Subcutaneous abdominal adipose tissue (tissue), 5 donors: ENCODE measurements at regions not wholly inside any gene's neighbourhood (a gene's known extent, or its start where the extent isn't known, plus 50 kb on each side); places are given as distances from the start of the nearest gene placed in this dataset.
"Not testable (repeated sequence)": the region's sequence is repeated elsewhere in the genome, so short reads cannot be mapped to it uniquely, and the experiment has no call there.

Experiments
- H3K27ac ChIP-seq: one replicate; pipeline ENCODE4 v1.7.0; 2013; ENCODE audit warnings: low read depth, mild to moderate bottlenecking, inconsistent platforms, low read length, moderate library complexity
- H3K27me3 ChIP-seq, 5 donors: one replicate each; pipeline ENCODE4 v1.7.0; 2013; ENCODE audit warnings: low read length in 5 of 5, inconsistent platforms in 1 of 5; ENCODE audit not compliant: control insufficient read depth in 5 of 5, insufficient read depth in 4 of 5
- H3K36me3 ChIP-seq, 5 donors: one replicate each; pipeline ENCODE4 v1.7.0; 2013; ENCODE audit warnings: low read length in 5 of 5; ENCODE audit not compliant: control insufficient read depth in 5 of 5, insufficient read depth in 5 of 5
- H3K4me1 ChIP-seq, 5 donors: one replicate each; pipeline ENCODE4 v1.7.0; 2013; ENCODE audit warnings: low read length in 5 of 5, mild to moderate bottlenecking in 3 of 5, moderate library complexity in 1 of 5; ENCODE audit not compliant: control insufficient read depth in 5 of 5, insufficient read depth in 5 of 5
- H3K4me3 ChIP-seq, 5 donors: one replicate each; pipeline ENCODE4 v1.7.0; 2013; ENCODE audit warnings: low read length in 5 of 5, low read depth in 1 of 5
- H3K9ac ChIP-seq, 5 donors: one replicate each; pipeline ENCODE4 v1.7.0; 2013; ENCODE audit warnings: low read length in 5 of 5, mild to moderate bottlenecking in 4 of 5, moderate library complexity in 3 of 5
- H3K9me3 ChIP-seq, 5 donors: one replicate each; pipeline ENCODE4 v1.7.0; 2013; ENCODE audit warnings: low read length in 5 of 5; ENCODE audit not compliant: control insufficient read depth in 5 of 5
- donor health status: healthy.
- donor health status: healthy.
- donor health status: healthy.
- donor health status: healthy.
- donor health status: healthy.

DNA sequence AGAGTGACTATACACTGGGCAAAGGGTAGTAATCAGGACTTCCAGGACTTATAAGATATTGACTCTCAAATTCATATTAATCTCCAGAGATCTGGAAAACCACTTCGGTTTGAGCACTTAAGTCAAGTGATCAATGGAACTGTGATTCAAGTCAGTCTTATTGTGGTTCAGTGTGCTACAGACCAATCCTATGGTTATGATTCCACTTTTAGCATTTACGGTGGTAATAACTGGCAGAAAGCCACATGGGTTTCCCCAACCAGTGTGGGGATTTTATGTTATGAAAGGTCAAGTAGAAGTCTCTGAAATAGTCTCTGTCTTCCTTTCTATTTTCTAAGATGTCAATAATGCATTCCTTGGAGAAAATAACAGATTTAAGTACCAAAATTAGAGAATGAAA lies 151.3 kb upstream of the NEGR1 start:
- no peak overlapping the region for H3K4me3 ChIP-seq
- H3K36me3 ChIP-seq, result no peaks in the 10 kb centered on the region
- H3K4me1 ChIP-seq, result no peaks in the 10 kb centered on the region
- no peaks in the 10 kb centered on the region for H3K27me3 ChIP-seq
- H3K27ac ChIP-seq, result no peak overlapping the region
- H3K9me3 ChIP-seq, result peaks cover 0 to 2% (median 0%) of the 10 kb centered on the region in 5 donors
- no peak overlapping the region for H3K9ac ChIP-seq

GRCh38 chr1:72432645-72433267 lies 150.4 kb upstream of the NEGR1 start:
- Histone ChIP-seq H3K9me3 (peaks cover 0 to 2% (median 0%) of the 10 kb centered on the region in 5 donors), H3K27ac (no peak overlapping the region)

GRCh38 chr1:72431810-72432209 lies 149.5 kb upstream of the NEGR1 start:
- no peak overlapping the region for H3K4me3 ChIP-seq
- H3K9me3 ChIP-seq, result peaks cover 0 to 2% (median 0%) of the 10 kb centered on the region in 5 donors
- H3K36me3 ChIP-seq, result no peaks in the 10 kb centered on the region
- H3K9ac ChIP-seq, result no peak overlapping the region
- H3K27me3 ChIP-seq, result no peaks in the 10 kb centered on the region
- H3K27ac ChIP-seq, result no peak overlapping the region
- no peaks in the 10 kb centered on the region for H3K4me1 ChIP-seq

More at GRCh38 chr1:72432645-72433267, 150.4 kb upstream of the NEGR1 start:
- Histone ChIP-seq H3K4me3 (no peak overlapping the region), H3K9ac (no peak overlapping the region), H3K27me3 (no peaks in the 10 kb centered on the region), H3K4me1 (no peaks in the 10 kb centered on the region), H3K36me3 (no peaks in the 10 kb centered on the region)

DNA sequence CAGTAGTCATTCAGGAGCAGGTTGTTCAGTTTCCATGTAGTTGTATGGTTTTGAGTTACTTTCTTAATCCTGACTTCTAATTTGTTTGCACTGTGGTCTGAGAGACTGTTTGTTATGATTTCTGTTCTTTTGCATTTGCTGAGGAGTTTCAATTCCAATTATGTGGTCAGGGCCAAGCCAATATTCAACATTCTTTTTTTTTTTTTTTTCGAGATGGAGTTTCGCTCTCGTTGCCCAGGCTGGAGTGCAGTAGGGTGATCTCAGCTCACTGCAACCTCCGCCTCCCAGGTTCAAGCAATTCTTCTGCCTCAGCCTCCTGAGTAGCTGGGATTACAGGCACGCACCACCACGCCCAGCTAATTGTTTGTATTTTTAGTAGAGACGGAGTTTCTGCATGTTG lies 145.9 kb upstream of the NEGR1 start:
- H3K4me1 ChIP-seq, H3K36me3 ChIP-seq, H3K27me3 ChIP-seq, H3K9ac ChIP-seq, H3K27ac ChIP-seq, H3K4me3 ChIP-seq, H3K9me3 ChIP-seq: not testable (repeated sequence)

GRCh38 chr1:72419229-72419628 lies 136.9 kb upstream of the NEGR1 start:
- H3K4me1 ChIP-seq, result no peaks in the 10 kb centered on the region
- no peaks in the 10 kb centered on the region for H3K27me3 ChIP-seq
- no peak overlapping the region for H3K27ac ChIP-seq
- no peak overlapping the region for H3K4me3 ChIP-seq
- no peaks in the 10 kb centered on the region for H3K36me3 ChIP-seq
- H3K9ac ChIP-seq, result no peak overlapping the region
- H3K9me3 ChIP-seq, result peaks cover 0 to 3% (median 0%) of the 10 kb centered on the region in 5 donors

DNA sequence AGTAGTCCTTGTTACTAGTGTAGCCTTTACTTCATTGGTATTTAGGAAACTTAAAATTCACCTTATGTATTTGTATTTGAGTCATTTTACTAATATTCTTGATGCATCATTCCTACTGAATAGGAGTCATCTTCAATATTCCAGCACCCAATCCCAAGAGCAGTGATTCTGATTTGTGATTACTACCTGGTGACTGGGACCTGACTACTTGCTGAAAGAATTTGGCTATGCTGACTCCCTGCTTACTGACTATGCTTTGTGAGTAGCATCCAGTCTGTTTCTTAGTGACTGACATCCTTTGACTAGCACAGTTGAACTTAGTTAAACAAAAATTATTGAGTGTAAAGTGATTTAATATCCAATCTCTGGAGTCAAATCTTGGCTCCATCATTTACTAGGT lies 129.9 kb upstream of the NEGR1 start:
- Histone ChIP-seq H3K4me3 (no peak overlapping the region), H3K27me3 (no peaks in the 10 kb centered on the region), H3K9me3 (peaks cover 0 to 3% (median 0%) of the 10 kb centered on the region in 5 donors), H3K4me1 (no peaks in the 10 kb centered on the region), H3K27ac (no peak overlapping the region), H3K9ac (no peak overlapping the region), H3K36me3 (no peaks in the 10 kb centered on the region)

GRCh38 chr1:72399807-72400206 lies 117.5 kb upstream of the NEGR1 start:
- Histone ChIP-seq H3K4me1 (peaks cover 0 to 3% (median 0%) of the 10 kb centered on the region in 5 donors), H3K9ac (no peak overlapping the region)

GRCh38 chr1:72397786-72398185 lies 115.4 kb upstream of the NEGR1 start:
- Histone ChIP-seq H3K9me3 (peaks cover 0 to under 1% (median 0%) of the 10 kb centered on the region in 5 donors), H3K27ac (no peak overlapping the region), H3K4me1 (peaks cover 0 to 3% (median 0%) of the 10 kb centered on the region in 5 donors), H3K4me3 (no peak overlapping the region), H3K36me3 (no peaks in the 10 kb centered on the region), H3K9ac (no peak overlapping the region), H3K27me3 (no peaks in the 10 kb centered on the region)

More at GRCh38 chr1:72399807-72400206, 117.5 kb upstream of the NEGR1 start:
- H3K4me3 ChIP-seq, result no peak overlapping the region
- no peaks in the 10 kb centered on the region for H3K36me3 ChIP-seq
- no peaks in the 10 kb centered on the region for H3K9me3 ChIP-seq
- H3K27ac ChIP-seq, result no peak overlapping the region
- H3K27me3 ChIP-seq, result no peaks in the 10 kb centered on the region

GRCh38 chr1:72394457-72394856 lies 112.1 kb upstream of the NEGR1 start:
- no peak overlapping the region for H3K27ac ChIP-seq
- H3K4me3 ChIP-seq, result no peak overlapping the region
- no peaks in the 10 kb centered on the region for H3K36me3 ChIP-seq
- peaks cover 0 to 4% (median 0%) of the 10 kb centered on the region in 5 donors for H3K9me3 ChIP-seq
- peaks cover 0 to 3% (median 0%) of the 10 kb centered on the region in 5 donors for H3K4me1 ChIP-seq
- no peak overlapping the region for H3K9ac ChIP-seq
- no peaks in the 10 kb centered on the region for H3K27me3 ChIP-seq

GRCh38 chr1:72379072-72379471 lies 96.7 kb upstream of the NEGR1 start:
- Histone ChIP-seq H3K9ac (no peak overlapping the region), H3K9me3 (no peaks in the 10 kb centered on the region), H3K27ac (no peak overlapping the region), H3K4me1 (no peaks in the 10 kb centered on the region), H3K36me3 (no peaks in the 10 kb centered on the region), H3K27me3 (no peaks in the 10 kb centered on the region), H3K4me3 (no peak overlapping the region)
